Gastroesophageal sphincter (tissue), 3 donors: ENCODE measurements at regions not wholly inside any gene's neighbourhood (a gene's known extent, or its start where the extent isn't known, plus 50 kb on each side); places are given as distances from the start of the nearest gene placed in this dataset.

Source experiments
- CTCF ChIP-seq, 4 experiments: fragments of 200-600 bp in 2 of 4; fragments of 450-650 bp in 2 of 4; sonication (generic) in 1 of 4; IDR thresholded peaks; one replicate each; pipeline ENCODE4 v1.5.1; 2017 to 2019; ENCODE audit warnings: antibody characterized with exemption in 4 of 4, mild to moderate bottlenecking in 2 of 4, moderate library complexity in 2 of 4
- EP300 ChIP-seq: sonication (generic); formaldehyde crosslinking; IDR thresholded peaks from one replicate; pipeline ENCODE4 v1.6.1; 2017; ENCODE audit warnings: antibody characterized with exemption, mild to moderate bottlenecking

- TF ChIP-seq CTCF (IDR thresholded peaks at IDR 0.05) (no peak), EP300 (no peak)
These were observed 75.9 kb downstream of the DACT1 start for GRCh38 chr14:58713677-58714076.
